ENCODE measurements at regions not wholly inside any gene's neighbourhood (a gene's known extent, or its start where the extent isn't known, plus 50 kb on each side); places are given as distances from the start of the nearest gene placed in this dataset.

DNA sequence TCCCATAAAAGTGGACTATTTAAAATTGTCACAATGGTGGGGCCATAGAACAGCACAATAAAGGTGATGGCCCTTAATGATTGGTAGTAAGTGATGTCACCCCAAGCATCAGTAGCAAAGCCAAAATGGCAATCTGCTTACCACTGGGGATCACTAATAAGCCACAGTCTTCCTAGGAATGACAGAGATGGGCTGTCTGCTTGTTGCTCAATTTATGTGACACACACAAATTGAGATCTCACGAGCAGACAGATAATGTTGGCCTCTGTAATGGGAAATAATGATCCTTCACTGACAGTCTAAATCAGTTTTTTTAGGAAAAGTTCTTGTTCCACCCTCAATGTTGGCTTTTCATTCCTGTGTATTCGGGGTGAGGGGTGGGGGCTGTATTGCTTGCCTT, 515.1 kb downstream of the BRD1 start:
- no peak for DNase-seq (ENCODE audit: low read depth)
- H3K4me3 ChIP-seq (ENCODE audit: low read depth, low read length): no peak overlapping the region
- TF ChIP-seq, protein P1, sequence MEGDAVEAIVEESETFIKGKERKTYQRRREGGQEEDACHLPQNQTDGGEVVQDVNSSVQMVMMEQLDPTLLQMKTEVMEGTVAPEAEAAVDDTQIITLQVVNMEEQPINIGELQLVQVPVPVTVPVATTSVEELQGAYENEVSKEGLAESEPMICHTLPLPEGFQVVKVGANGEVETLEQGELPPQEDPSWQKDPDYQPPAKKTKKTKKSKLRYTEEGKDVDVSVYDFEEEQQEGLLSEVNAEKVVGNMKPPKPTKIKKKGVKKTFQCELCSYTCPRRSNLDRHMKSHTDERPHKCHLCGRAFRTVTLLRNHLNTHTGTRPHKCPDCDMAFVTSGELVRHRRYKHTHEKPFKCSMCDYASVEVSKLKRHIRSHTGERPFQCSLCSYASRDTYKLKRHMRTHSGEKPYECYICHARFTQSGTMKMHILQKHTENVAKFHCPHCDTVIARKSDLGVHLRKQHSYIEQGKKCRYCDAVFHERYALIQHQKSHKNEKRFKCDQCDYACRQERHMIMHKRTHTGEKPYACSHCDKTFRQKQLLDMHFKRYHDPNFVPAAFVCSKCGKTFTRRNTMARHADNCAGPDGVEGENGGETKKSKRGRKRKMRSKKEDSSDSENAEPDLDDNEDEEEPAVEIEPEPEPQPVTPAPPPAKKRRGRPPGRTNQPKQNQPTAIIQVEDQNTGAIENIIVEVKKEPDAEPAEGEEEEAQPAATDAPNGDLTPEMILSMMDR (IDR thresholded peaks at IDR 0.05; ENCODE audit: low read depth, low read length, missing control alignments): no peak

DNA sequence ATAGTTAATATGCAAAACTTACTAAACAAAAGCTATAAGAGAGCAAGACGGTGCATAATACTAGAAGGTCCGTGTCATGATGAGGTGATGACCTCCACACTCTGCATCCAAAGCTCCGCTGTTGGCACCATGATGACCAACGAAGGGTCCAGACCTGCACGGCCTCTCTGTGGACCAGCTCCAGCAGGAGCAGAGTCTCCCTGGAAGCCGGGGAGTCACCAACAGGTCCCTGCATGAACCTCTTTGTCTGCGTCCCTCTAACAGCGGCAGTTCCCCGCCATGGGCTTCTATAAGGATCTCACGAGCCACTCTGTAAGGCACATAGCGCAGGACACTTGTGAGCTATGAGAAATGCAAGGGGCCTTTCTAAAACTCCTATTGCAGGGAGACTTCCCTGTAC, 517.3 kb downstream of the BRD1 start:
- TF ChIP-seq, protein P1 (IDR thresholded peaks at IDR 0.05; ENCODE audit: low read depth, low read length, missing control alignments): no peak
- no peak for DNase-seq (ENCODE audit: low read depth)

DNA sequence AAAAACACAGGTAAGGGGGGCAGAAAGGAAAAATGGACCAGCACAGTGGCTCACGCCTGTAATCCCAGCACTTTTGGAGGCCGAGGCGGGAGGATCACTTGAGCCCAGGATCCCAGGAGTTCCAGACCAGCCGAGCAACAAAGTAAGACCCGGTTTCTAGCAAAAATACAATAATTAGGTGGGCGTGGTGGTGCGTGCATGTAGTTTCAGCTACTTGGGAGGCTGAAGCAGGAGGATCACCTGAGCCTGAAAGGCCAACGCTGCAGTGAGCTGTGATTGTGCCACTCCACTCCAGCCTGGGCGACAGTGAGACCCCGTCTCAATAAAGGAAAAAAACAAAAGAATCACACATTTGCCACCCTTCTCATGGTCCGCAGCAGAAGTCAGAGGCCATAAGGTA, 519.4 kb downstream of the BRD1 start:
- DNase-seq (ENCODE audit: low read depth): no peak
- TF ChIP-seq, protein P1 (IDR thresholded peaks at IDR 0.05; ENCODE audit: low read depth, low read length, missing control alignments): no peak
- no peak overlapping the region for H3K4me3 ChIP-seq (ENCODE audit: low read depth, low read length)

More for the DNA sequence above, 517.3 kb downstream of the BRD1 start:
- no peak overlapping the region for H3K4me3 ChIP-seq (ENCODE audit: low read depth, low read length)

DNA sequence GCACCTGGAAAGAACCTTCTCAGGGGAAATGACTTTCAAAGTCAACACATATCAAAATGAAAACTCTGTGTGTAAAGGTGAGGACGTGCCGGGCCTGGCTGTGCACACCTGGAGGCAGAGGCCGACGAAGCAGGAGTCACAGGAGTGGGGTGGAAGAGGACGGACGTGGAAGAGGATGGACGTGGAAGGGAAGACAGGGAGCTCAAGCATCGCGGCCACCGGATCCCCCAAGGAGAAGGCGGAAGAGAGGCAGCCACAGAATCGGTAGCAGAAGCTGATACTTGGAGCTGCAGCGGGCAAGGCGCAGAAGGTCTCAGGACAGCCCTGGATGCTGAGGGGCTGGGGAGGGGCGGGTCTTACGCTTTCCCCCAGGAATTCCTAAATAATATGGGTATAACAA, 519.8 kb downstream of the BRD1 start:
- no peak for DNase-seq (ENCODE audit: low read depth)
- TF ChIP-seq, protein P1 (IDR thresholded peaks at IDR 0.05; ENCODE audit: low read depth, low read length, missing control alignments): no peak
- no peak overlapping the region for H3K4me3 ChIP-seq (ENCODE audit: low read depth, low read length)

DNA sequence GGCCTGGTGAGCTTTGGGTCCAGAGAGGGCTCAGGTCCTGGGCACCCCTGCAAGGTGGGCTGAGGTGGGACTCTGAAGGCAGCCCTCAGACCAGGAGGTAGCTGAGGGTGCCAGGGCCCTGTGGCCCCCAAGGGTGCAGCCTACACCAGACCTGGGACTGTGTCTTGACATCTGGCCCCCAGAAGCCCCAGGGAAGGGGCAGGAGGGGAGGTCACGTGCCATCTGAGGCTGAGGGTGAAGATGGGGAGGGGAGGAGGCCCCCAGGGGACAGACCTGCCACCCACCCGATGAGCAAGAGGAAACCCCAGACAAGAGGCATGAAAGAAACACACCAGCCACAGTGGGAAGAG, 520.2 kb downstream of the BRD1 start:
- TF ChIP-seq, protein P1 (IDR thresholded peaks at IDR 0.05; ENCODE audit: low read depth, low read length, missing control alignments): no peak
- no peak for DNase-seq (ENCODE audit: low read depth)
- no peak overlapping the region for H3K4me3 ChIP-seq (ENCODE audit: low read depth, low read length)

DNA sequence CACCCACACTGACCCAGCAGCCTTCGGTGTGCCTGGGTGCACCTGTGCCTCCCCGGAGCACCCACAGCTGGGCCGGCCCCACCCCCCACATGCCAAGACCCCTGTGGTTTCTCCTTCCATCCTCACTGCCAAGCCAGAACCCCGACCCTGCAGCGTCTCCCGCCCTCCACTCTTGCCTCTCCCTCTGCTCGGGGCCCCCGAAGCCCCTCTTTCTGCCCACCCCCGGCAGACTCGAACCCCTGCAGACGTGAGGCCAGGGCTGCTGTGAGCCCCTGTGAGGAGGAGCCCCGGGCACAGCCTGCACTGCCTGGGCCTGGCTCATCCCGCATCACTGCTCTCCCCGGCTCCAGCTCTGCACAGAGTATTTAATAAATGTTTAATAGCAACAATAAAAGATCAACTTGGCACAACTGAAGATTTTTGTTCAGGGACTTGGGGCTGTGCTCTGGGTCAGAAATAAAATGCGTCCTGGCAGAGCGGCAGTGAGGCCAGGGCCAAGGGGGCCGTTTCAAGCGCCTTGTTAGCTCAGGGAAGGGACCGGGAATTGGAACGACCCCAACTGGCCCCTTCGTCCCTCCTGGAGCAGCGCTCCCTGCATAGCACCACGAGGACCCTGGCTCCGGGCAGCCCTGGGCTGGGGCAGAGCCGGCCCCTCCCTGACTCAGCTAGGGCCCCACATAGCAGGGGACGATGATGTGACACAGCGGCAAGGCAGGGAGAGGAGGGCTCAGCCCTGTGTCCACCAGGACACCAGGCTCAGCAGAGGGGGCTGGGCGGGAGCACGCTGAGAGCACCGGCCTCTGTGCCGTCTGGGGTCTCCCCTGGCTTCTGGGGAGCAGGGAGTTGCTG, 520.8 kb downstream of the BRD1 start:
- DNase-seq (ENCODE audit: low read depth): no peak
- no peak overlapping the region for H3K4me3 ChIP-seq (ENCODE audit: low read depth, low read length)
- TF ChIP-seq, protein P1 (IDR thresholded peaks at IDR 0.05; ENCODE audit: low read depth, low read length, missing control alignments): no peak
